Fibroblast of skin of back (primary cell): ENCODE measurements at regions not wholly inside any gene's neighbourhood (a gene's known extent, or its start where the extent isn't known, plus 50 kb on each side); places are given as distances from the start of the nearest gene placed in this dataset.
"Not testable (repeated sequence)": the region's sequence is repeated elsewhere in the genome, so short reads cannot be mapped to it uniquely, and the experiment has no call there.

Experiments
- DNase-seq: peaks from one replicate; pipeline ENCODE4 v3.0.0-alpha.2; 2013

DNA sequence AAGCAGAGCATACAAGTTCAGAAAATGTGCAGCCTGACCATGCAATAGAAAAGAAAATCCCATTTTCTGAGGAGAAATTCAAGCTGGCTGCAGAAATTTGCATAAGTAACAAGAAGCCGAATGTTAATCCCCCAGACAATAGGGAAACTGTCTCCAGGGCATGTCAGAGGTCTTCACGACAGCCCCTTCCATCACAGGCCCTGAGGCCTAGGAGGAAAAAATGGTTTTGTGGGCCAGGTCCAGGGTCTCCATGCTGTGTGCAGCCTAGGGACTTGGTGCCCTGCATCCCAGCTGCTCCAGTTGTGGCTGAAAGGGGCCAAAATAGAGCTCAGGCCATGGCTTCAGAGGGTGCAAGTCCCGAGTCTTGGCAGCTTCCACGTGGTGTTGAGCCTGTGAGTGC, 225.8 kb upstream of the MSX2 start:
- DNase-seq, result not testable (repeated sequence)

DNA sequence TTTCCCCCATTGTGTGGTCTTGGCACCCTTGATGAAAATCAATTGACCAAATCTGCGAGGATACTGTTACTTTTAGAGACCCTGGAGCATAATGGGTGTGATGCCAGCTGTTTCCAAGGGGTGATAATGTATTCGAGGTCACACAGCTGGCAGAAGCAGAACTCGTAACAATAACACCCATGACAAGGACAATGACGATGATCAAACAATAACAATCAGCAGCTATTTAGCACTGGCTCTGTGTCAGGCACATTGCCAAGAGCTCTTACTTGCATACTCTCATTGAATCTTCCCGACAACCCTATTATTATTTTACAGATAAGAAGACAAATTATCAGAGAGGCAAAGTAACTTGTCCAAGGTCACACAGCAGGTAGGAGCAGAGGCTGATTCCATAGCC, 223.7 kb upstream of the MSX2 start:
- DNase-seq, result no peak

- peak; percentile 28 for DNase-seq
These were observed 222.8 kb upstream of the MSX2 start for GRCh38 chr5:174501461-174502069.

DNA sequence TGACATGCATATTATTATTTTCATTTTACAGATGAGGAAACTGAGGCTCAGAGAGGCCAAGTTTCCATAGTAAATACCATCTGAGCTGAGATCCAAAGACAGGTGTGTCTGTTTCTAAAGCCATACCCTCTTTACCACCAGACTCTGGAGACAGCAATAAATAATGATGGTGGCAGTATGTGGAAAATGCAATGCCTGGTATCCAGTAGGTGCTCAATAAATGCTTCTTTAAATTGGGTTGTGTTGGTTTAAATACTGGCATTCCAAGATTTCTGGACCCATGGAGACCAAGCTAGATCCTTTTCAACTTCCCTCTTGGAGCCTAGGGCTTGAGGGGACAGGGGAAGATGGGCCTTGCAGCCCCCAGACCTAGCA, 221.3 kb upstream of the MSX2 start:
- no peak for DNase-seq

DNA sequence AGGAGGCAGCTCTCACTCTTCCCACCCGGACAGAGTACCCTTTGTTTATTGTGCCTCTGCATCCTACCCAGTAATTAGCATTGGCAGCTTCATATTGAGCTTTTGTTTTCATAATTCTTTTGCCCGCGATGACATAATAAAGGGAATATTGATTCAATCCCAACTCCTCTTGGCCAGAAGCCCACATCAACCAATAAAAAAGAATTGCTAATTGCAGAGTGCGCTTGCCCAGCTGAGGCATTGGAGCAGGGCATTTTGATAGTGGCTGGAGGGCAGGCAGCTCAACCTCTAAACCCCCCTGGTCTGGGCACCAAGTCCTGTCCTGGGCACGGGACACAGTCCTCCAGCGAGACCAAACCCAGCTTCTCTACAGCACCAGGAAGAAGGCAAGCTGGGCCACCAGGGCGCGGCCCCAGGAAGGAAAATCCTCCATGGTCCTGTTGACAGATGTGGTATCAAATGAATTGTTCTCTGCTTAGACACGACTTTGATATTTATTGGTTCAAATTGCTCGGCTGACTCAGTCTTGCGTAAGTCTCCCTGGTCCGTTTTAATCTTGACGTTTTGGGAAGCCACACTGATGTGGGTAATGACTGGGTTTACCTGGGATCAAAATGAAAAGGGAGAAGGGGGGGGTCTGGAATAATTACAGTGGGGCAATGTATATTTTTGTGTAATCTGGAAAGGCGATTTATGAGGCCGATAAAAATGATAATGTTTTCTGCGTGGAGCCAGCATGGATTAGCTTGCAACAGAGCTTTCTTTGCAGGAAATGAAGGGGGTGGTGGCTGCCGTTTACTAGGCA, 220.7 kb upstream of the MSX2 start:
- DNase-seq, result peak; percentile 56

- DNase-seq, result no peak
These were observed 220.1 kb upstream of the MSX2 start for GRCh38 chr5:174504266-174504726.

GRCh38 chr5:174505621-174506020, 218.8 kb upstream of the MSX2 start:
- peak; percentile 28 for DNase-seq

- DNase-seq, result not testable (repeated sequence)
These were observed 213.5 kb upstream of the MSX2 start for GRCh38 chr5:174510782-174511453.

GRCh38 chr5:174511714-174512253, 212.6 kb upstream of the MSX2 start:
- no peak for DNase-seq

DNA sequence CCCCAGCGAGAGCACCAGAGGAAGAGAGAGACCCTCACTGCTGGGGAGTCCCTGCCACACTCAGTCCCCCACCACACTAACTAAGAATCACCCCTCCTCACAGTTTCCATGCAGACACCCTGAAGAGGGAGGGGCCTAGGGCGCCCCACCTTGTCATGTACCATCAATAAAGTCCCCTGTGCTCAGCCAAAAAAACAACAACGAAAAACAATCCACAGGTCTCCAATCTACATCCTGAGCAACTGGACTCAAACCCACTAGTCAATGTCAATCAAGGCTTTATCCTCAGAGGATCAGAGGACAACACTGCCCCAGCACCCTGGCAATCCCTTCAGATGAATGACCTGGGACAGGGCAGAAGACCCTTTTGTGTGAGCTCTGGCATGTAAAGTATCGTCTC, 210.1 kb upstream of the MSX2 start:
- DNase-seq, result no peak

DNA sequence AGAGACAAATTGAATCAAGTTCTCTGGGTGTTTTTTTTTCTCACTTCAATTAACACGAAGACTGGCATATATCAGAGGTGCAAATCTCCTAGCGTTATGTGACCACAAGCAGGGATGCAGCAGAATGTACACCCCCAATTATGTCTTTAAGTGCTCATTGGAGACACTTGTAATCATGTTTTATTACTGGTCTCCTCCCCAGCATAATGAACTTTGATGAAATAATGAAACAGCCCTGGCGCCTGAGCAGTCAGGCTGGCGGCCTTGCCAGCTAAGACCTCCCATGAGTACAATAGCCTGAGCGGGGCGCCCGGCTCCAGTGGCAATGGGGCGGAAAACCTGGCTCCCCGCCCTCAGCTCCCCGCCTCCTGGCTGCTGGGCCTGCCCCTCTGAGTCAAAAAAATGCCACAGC, 209.4 kb upstream of the MSX2 start:
- DNase-seq, result no peak

DNA sequence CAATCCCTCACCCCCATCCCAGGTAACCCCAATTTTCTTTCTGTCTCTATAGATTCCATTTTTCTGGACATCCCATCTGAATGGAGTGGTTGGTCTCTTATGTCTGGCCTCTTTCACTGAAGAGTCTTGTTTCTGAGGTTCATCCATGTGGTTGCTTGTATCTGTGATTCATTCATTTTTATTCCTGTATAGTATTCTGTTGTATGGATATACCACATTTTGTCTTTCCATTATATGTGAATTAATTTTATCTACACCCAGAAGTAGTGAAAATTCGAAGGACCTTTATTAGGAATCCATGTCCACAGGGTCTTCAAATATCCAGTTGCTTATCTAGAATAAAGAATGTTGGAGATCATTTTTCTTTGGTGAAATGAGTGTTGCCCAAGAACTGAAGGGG, 207.6 kb upstream of the MSX2 start:
- DNase-seq, result no peak

DNA sequence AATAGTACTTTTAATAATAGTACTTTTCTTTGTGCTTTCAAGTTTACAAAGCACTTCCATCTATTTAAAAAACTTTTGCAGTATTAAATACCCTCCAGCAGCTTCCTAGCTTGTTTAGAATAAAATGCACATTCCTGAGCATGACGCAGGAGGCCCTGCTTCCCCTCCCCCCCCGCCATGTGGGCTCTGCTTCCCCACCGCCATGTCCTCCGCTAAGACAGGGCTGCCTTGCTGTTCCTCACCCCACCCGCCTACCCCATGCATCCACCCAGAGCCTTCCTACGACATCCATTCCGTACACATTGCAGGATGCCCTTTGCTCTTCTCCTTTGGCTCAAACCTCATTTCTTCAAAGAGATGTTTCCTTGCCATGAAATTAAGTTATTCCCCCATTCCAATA, 205.9 kb upstream of the MSX2 start:
- DNase-seq, result peak; percentile 32

GRCh38 chr5:174520420-174521396, 203.7 kb upstream of the MSX2 start:
- no peak for DNase-seq

DNA sequence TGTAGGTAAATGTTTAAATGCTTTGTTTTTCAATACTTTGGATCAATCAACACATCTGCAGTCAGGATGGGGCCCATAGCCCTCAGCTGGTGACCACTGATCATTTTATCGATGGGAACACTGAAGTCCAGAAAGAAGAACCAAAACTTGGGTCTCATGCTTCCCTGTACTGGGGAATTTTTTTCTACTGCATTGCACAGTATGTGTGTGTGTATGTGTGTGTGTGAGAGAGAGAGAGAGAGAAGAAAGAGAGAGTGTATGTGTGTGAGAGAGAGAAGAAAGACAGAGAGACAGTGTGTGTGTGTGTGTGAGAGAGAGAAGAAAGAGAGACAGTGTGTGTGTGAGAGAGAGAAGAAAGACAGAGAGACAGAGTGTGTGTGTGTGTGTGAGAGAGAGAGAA, 202.9 kb upstream of the MSX2 start:
- no peak for DNase-seq

DNA sequence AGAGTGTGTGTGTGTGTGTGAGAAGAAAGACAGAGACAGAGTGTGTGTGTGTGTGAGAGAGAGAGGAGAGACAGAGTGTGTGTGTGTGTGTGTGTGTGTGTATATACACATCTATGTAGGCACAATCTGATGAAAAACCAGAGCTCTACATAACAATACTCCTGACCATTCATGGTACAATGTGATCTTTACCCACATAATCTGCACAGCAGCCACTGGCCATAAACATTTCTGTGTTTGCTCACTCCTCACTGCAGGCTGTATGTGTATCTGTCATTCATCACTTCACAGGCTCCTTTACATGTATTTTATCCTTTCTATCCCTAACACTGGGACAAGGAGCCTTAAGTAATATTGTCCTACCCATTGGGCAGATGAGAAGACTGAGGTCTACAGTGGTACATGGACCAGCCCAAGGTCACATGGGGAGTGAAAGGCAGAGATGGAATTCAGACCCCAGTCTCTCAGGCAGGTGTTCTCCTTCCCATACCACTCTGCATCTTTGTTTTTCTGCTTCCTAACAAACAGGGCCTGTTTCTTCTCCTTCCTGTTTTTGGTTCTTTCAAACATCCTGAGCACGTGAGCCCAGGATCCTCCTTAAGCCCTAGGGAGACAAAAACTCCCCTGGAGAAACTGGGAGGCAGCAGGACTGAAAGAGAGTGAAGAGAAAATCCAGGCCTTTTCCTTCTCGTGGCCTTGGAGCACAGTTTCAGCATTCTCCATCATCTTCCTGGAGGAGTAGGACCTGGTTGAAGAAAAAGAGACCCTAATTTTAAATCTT, 201.7 kb upstream of the MSX2 start:
- no peak for DNase-seq

GRCh38 chr5:174523311-174524071, 200.9 kb upstream of the MSX2 start:
- no peak for DNase-seq

- no peak for DNase-seq
These were observed 200.0 kb upstream of the MSX2 start for GRCh38 chr5:174524351-174524750.

GRCh38 chr5:174526177-174526576, 198.2 kb upstream of the MSX2 start:
- no peak for DNase-seq

- no peak for DNase-seq
These were observed 196.4 kb upstream of the MSX2 start for GRCh38 chr5:174527916-174528540.
